ENCODE measurements at regions not wholly inside any gene's neighbourhood (a gene's known extent, or its start where the extent isn't known, plus 50 kb on each side); places are given as distances from the start of the nearest gene placed in this dataset.

- intact Hi-C loops (cut with DNase I): no loop called here
- Histone ChIP-seq H3K4me3 (no peak overlapping the region), H3K36me3 (no peaks in the 10 kb centered on the region), H3K27me3 (no peaks in the 10 kb centered on the region), H3K9me3 (no peaks in the 10 kb centered on the region), H3K4me1 (ENCODE audit: insufficient read depth) (no peaks in the 10 kb centered on the region), H3K27ac (no peak overlapping the region)
- WGBS, 3 donors: 91 to 93% (median 92%) methylated on average over 9 of the region's 9 CpGs
- TF ChIP-seq EP300 (IDR thresholded peaks at IDR 0.05): no peak
- TF ChIP-seq, protein P1, sequence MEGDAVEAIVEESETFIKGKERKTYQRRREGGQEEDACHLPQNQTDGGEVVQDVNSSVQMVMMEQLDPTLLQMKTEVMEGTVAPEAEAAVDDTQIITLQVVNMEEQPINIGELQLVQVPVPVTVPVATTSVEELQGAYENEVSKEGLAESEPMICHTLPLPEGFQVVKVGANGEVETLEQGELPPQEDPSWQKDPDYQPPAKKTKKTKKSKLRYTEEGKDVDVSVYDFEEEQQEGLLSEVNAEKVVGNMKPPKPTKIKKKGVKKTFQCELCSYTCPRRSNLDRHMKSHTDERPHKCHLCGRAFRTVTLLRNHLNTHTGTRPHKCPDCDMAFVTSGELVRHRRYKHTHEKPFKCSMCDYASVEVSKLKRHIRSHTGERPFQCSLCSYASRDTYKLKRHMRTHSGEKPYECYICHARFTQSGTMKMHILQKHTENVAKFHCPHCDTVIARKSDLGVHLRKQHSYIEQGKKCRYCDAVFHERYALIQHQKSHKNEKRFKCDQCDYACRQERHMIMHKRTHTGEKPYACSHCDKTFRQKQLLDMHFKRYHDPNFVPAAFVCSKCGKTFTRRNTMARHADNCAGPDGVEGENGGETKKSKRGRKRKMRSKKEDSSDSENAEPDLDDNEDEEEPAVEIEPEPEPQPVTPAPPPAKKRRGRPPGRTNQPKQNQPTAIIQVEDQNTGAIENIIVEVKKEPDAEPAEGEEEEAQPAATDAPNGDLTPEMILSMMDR (IDR thresholded peaks at IDR 0.05): no peak
- no peak for DNase-seq
Measured at GRCh38 chr7:25812086-25812850, 339.7 kb upstream of the NFE2L3 start.

DNA sequence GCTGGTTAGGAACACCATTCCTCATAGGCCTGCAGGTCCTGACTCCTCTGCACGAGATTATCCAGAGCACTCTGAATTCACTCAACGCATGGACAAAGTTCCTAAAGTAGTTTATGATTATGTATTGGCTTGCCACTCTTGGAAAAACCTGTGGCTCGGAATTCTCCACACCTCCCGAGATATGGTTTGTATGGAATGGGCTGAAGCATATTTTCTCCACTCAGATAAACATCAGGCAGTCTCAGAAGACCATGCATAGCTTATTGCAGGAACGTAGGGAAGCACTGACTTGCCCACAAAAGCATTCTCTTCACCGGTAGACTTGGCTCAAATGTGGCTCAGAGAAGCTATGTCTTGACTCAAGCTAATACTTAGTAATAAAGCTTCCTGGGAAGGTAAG is 338.6 kb upstream of the NFE2L3 start:
- WGBS, 3 donors: 89 to 94% (median 92%) methylated on average over 6 of the region's 6 CpGs
- H3K27me3 ChIP-seq: no peaks in the 10 kb centered on the region
- no peaks in the 10 kb centered on the region for H3K9me3 ChIP-seq
- DNase-seq: no peak
- TF ChIP-seq, protein P1 (IDR thresholded peaks at IDR 0.05): no peak
- TF ChIP-seq EP300 (IDR thresholded peaks at IDR 0.05) (no peak), POLR2A (IDR thresholded peaks at IDR 0.05) (no peak)
- no peak overlapping the region for H3K4me3 ChIP-seq
- no peak overlapping the region for H3K27ac ChIP-seq
- intact Hi-C loops (cut with DNase I): no loop called here
- no peaks in the 10 kb centered on the region for H3K4me1 ChIP-seq (ENCODE audit: insufficient read depth)
- H3K36me3 ChIP-seq: no peaks in the 10 kb centered on the region

DNA sequence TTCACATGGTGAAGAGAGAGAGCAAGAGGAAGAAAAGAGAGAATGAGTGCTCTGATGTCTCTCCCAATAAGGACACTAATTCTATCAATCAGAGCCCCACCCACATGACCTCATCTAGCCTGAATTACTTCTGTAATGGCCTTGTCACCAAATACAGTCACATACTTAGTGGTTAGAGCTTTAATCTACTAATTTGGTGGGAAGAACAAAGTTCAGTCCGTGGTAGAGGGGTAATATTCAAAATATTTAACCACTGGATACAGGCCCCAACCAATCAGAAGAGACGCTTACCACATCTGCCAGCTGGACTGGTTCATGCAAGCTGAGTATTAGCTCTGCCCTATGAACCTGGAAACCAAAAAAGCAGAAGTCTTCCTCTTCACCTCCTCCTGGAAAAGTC is 336.3 kb upstream of the NFE2L3 start:
- 77 to 91% (median 79%) methylated on average over 2 of the region's 2 CpGs for WGBS, 3 donors
- no peak for TF ChIP-seq POLR2A (IDR thresholded peaks at IDR 0.05)
- no peak for TF ChIP-seq EP300 (IDR thresholded peaks at IDR 0.05)
- TF ChIP-seq, protein P1 (IDR thresholded peaks at IDR 0.05): no peak
- H3K27ac ChIP-seq: no peak overlapping the region
- DNase-seq: no peak
- intact Hi-C loops (cut with DNase I): no loop called here
- H3K27me3 ChIP-seq: no peaks in the 10 kb centered on the region
- H3K4me1 ChIP-seq (ENCODE audit: insufficient read depth): no peaks in the 10 kb centered on the region
- no peak overlapping the region for H3K4me3 ChIP-seq
- no peaks in the 10 kb centered on the region for H3K9me3 ChIP-seq
- H3K36me3 ChIP-seq: no peaks in the 10 kb centered on the region

DNA sequence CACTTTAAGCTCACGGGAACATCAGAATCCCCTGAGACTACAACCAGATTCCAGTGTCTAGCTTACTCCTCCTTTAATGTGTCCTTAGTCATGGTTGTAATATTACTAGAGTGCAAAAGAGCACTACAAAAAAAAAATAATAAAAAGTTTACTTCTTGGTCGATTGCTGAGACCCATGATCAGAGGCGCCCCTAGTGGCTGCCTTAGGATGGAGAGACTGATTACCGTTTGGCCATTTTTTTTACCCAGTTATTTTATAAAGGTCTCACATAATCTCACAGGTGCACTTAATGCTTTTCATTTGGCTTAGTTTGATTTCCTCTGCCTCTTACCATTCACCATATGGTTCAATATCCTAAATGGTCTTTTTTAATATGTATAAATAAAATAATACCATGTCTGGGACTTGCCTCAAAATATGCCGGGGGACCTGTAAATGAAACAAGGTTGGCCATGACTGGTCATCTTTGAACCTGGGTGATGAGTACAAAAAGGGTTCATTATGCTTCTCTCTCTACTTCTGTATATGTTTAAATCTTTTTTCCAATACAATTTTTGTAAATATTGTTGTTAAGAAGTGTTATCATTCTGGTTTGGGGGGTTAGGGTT is 331.5 kb upstream of the NFE2L3 start:
- Histone ChIP-seq H3K27ac (no peak overlapping the region), H3K36me3 (no peaks in the 10 kb centered on the region), H3K4me3 (no peak overlapping the region), H3K4me1 (ENCODE audit: insufficient read depth) (no peaks in the 10 kb centered on the region), H3K9me3 (no peaks in the 10 kb centered on the region), H3K27me3 (no peaks in the 10 kb centered on the region)
- TF ChIP-seq, protein P1 (IDR thresholded peaks at IDR 0.05): no peak
- no peak for TF ChIP-seq POLR2A (IDR thresholded peaks at IDR 0.05)
- WGBS, 3 donors: 73 to 77% (median 74%) methylated on average over 5 of the region's 5 CpGs
- intact Hi-C loops (cut with DNase I): no loop called here
- no peak for DNase-seq
